Neural progenitor cell (in vitro differentiated cells): ENCODE measurements at regions not wholly inside any gene's neighbourhood (a gene's known extent, or its start where the extent isn't known, plus 50 kb on each side); places are given as distances from the start of the nearest gene placed in this dataset.

Experiments used
- DNase-seq: peaks from one replicate; pipeline ENCODE4 v3.0.0-alpha.2; 2016; ENCODE audit warnings: low spot score
- H2AFZ ChIP-seq: fragments of 200-600 bp; sonication (generic); replicated peaks from 2 replicates; pipeline ENCODE4 v1.6.1; 2016; ENCODE audit warnings: antibody characterized with exemption
- H3F3A ChIP-seq: fragments of 200-600 bp; sonication (generic); 2 replicates; pipeline ENCODE4 v1.6.1; 2016; ENCODE audit warnings: antibody characterized with exemption, low read depth
- H3K27ac ChIP-seq: fragments of 200-600 bp; sonication (generic); 2 replicates; pipeline ENCODE4 v1.5.1; 2016; ENCODE audit warnings: mild to moderate bottlenecking
- H3K27me3 ChIP-seq: fragments of 200-600 bp; sonication (generic); 2 replicates; pipeline ENCODE4 v1.6.1; 2016; ENCODE audit warnings: mild to moderate bottlenecking, moderate library complexity
- H3K36me3 ChIP-seq: fragments of 200-600 bp; sonication (generic); 2 replicates; pipeline ENCODE4 v1.5.1; 2016
- H3K4me1 ChIP-seq: fragments of 200-600 bp; sonication (generic); 2 replicates; pipeline ENCODE4 v1.6.1; 2016; ENCODE audit warnings: mixed run types
- H3K4me2 ChIP-seq: fragments of 200-600 bp; sonication (generic); 2 replicates; pipeline ENCODE4 v1.6.1; 2016
- H3K4me3 ChIP-seq: fragments of 200-600 bp; sonication (generic); 2 replicates; pipeline ENCODE4 v1.5.1; 2016
- H3K79me2 ChIP-seq: fragments of 200-600 bp; sonication (generic); 2 replicates; pipeline ENCODE4 v1.6.1; 2016; ENCODE audit warnings: low read depth
- H3K9ac ChIP-seq: fragments of 200-600 bp; sonication (generic); 2 replicates; pipeline ENCODE4 v1.6.1; 2016
- H3K9me3 ChIP-seq: fragments of 200-600 bp; sonication (generic); 2 replicates; pipeline ENCODE4 v1.5.1; 2016; ENCODE audit warnings: low read depth
- H4K20me1 ChIP-seq: fragments of 200-600 bp; sonication (generic); 2 replicates; pipeline ENCODE4 v1.6.1; 2016; ENCODE audit warnings: low read depth
- H3K27ac Mint-ChIP-seq: 3 replicates; pipeline ENCODE4 v1.8.0; 2021; ENCODE audit warnings: mixed read lengths
- H3K27me3 Mint-ChIP-seq: 2 replicates; pipeline ENCODE4 v1.8.0; 2022; ENCODE audit warnings: low read depth, mild to moderate bottlenecking, inconsistent platforms, moderate library complexity, mixed read lengths; ENCODE audit not compliant: insufficient read depth
- H3K36me3 Mint-ChIP-seq: 3 replicates; pipeline ENCODE4 v1.8.0; 2021; ENCODE audit warnings: mixed read lengths
- H3K4me1 Mint-ChIP-seq: 3 replicates; pipeline ENCODE4 v1.8.0; 2021; ENCODE audit warnings: mixed read lengths
- H3K4me3 Mint-ChIP-seq: 3 replicates; pipeline ENCODE4 v1.8.0; 2021; ENCODE audit warnings: mild to moderate bottlenecking, moderate library complexity, mixed read lengths
- H3K9me3 Mint-ChIP-seq: 3 replicates; pipeline ENCODE4 v1.8.0; 2020; ENCODE audit warnings: mixed read lengths
- EZH2 ChIP-seq: fragments of 200-600 bp; sonication (generic); IDR thresholded peaks from 2 replicates; pipeline ENCODE4 v1.6.1; 2017; ENCODE audit warnings: antibody characterized with exemption, mild to moderate bottlenecking, moderate library complexity
- EZH2phosphoT487 ChIP-seq: fragments of 200-600 bp; sonication (generic); IDR thresholded peaks from 2 replicates; pipeline ENCODE4 v1.6.1; 2017; ENCODE audit warnings: antibody characterized with exemption
- TF ChIP-seq, protein P1 (sequence below): fragments of 200-600 bp; sonication (generic); IDR thresholded peaks from 2 replicates; pipeline ENCODE4 v1.5.1; 2017; ENCODE audit warnings: antibody characterized with exemption, mild to moderate bottlenecking

DNA sequence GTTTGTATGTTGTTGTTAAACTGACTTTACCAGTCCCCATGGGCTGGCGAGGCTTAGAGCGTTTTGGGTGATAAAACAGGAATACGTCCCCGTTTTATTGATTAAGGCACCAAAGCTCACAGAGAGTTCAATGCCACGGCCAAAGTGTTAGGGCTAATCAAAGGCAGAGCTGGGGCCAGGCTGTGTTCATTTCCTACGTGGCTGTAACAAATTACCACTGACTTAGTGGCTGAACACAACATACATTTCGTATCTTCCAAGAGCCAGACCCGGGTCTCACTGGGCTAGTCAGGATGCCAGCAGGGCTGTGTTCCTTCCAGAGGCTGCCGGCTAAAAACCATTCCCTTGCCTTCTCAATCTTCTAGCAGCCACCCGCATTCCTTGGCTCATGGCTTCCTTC, 94.4 kb upstream of the HABP2 start:
- Histone ChIP-seq H3K9me3 (no peaks in the 10 kb centered on the region), H4K20me1 (no peaks in the 10 kb centered on the region), H3K27me3 (no peaks in the 10 kb centered on the region), H3K9ac (no peak overlapping the region), H3K4me2 (no peak overlapping the region), H3K79me2 (no peaks in the 10 kb centered on the region), H3K4me1 (peaks cover 18% of the 10 kb centered on the region), H2AFZ (no peak overlapping the region), H3F3A (peaks cover 3% of the 10 kb centered on the region), H3K27ac (no peak overlapping the region), H3K36me3 (no peaks in the 10 kb centered on the region), H3K4me3 (no peak overlapping the region)
- Mint-ChIP-seq H3K27ac (no peak overlapping the region), H3K4me3 (no peak overlapping the region), H3K4me1 (peaks cover 4% of the 10 kb centered on the region), H3K9me3 (no peaks in the 10 kb centered on the region), H3K27me3 (peaks cover 6% of the 10 kb centered on the region), H3K36me3 (no peaks in the 10 kb centered on the region)
- TF ChIP-seq EZH2, result no peak
- no peak for TF ChIP-seq EZH2phosphoT487
- TF ChIP-seq, protein P1, sequence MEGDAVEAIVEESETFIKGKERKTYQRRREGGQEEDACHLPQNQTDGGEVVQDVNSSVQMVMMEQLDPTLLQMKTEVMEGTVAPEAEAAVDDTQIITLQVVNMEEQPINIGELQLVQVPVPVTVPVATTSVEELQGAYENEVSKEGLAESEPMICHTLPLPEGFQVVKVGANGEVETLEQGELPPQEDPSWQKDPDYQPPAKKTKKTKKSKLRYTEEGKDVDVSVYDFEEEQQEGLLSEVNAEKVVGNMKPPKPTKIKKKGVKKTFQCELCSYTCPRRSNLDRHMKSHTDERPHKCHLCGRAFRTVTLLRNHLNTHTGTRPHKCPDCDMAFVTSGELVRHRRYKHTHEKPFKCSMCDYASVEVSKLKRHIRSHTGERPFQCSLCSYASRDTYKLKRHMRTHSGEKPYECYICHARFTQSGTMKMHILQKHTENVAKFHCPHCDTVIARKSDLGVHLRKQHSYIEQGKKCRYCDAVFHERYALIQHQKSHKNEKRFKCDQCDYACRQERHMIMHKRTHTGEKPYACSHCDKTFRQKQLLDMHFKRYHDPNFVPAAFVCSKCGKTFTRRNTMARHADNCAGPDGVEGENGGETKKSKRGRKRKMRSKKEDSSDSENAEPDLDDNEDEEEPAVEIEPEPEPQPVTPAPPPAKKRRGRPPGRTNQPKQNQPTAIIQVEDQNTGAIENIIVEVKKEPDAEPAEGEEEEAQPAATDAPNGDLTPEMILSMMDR, result no peak
- DNase-seq, result no peak

DNA sequence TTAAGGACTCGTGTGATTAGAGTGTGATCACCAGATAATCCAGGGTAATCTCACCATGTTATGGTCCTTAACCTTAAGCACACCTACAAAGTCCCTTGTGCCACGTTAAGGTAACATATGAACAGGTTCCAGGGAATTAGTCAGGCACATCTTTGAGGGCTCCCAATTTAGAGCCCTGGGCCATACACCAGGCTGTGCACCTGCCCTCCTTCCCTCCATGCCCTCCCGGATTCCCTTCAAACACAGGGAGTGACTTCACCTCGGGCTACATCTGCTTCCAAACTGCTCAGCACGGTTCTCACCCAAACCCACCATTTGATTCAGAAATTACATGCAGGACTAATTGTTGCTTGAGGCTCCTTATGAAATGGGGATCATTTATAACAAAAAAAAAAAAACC, 93.9 kb upstream of the HABP2 start:
- H3K4me1 Mint-ChIP-seq, result peaks cover 4% of the 10 kb centered on the region
- H3K27me3 Mint-ChIP-seq, result peaks cover 6% of the 10 kb centered on the region
- Histone ChIP-seq H3F3A (peaks cover 3% of the 10 kb centered on the region), H3K27ac (no peak overlapping the region), H3K4me3 (no peak overlapping the region), H3K9me3 (no peaks in the 10 kb centered on the region), H3K9ac (no peak overlapping the region), H3K4me2 (no peak overlapping the region), H3K79me2 (no peaks in the 10 kb centered on the region), H3K36me3 (no peaks in the 10 kb centered on the region), H2AFZ (no peak overlapping the region), H3K27me3 (no peaks in the 10 kb centered on the region), H4K20me1 (no peaks in the 10 kb centered on the region), H3K4me1 (peaks cover 18% of the 10 kb centered on the region)
- no peaks in the 10 kb centered on the region for H3K36me3 Mint-ChIP-seq
- H3K27ac Mint-ChIP-seq, result no peak overlapping the region
- H3K4me3 Mint-ChIP-seq, result no peak overlapping the region
- no peak for DNase-seq
- peaks cover 2% of the 10 kb centered on the region for H3K9me3 Mint-ChIP-seq
- TF ChIP-seq EZH2, result no peak
- TF ChIP-seq, protein P1, result no peak
- no peak for TF ChIP-seq EZH2phosphoT487

DNA sequence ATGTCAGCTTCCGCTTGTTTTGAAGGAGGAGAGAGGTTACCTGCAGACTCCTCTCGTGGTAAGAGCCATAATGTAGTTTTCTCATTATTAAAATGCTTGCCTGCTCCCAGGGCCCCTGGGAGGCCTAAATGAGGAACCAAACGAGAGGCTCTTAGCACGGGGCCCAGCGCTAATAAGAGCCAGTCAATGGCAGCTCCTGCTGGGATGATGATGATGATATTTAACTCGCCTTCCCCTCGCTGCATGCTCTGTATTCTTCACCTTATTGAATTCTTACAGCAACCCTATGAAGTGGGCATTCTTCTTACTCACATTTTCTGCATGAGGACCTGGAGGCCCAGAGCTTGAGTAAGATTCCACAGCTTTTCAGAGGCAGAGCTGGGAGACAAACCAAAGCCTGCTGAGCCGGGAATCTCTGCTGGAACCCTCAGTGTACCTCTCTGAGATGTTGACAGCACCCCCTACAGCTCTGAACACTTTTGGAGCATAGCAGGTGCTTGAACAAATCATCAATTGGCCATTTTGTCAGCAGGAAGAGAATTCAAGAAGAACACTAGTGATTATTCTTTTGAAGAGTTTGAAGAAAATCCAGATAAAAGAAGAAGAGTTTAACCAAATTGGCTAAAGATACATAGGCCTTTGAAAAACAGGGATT, 93.1 kb upstream of the HABP2 start:
- no peak overlapping the region for H2AFZ ChIP-seq
- no peak overlapping the region for H3K4me3 Mint-ChIP-seq

More for the DNA sequence above, 93.1 kb upstream of the HABP2 start:
- no peak overlapping the region for H3K9ac ChIP-seq
- no peaks in the 10 kb centered on the region for H4K20me1 ChIP-seq
- no peaks in the 10 kb centered on the region for H3K36me3 Mint-ChIP-seq
- no peak overlapping the region for H3K4me3 ChIP-seq
- TF ChIP-seq, protein P1, result peak; percentile 4
- no peak for TF ChIP-seq EZH2
- peaks cover 4% of the 10 kb centered on the region for H3K4me1 Mint-ChIP-seq
- DNase-seq, result no peak
- H3K36me3 ChIP-seq, result no peaks in the 10 kb centered on the region
- H3K27me3 ChIP-seq, result no peaks in the 10 kb centered on the region
- H3K9me3 Mint-ChIP-seq, result peaks cover 2% of the 10 kb centered on the region
- H3K27ac Mint-ChIP-seq, result no peak overlapping the region
- H3K79me2 ChIP-seq, result no peaks in the 10 kb centered on the region
- no peak overlapping the region for H3K27ac ChIP-seq
- peaks cover 6% of the 10 kb centered on the region for H3K27me3 Mint-ChIP-seq
- no peaks in the 10 kb centered on the region for H3K9me3 ChIP-seq
- H3K4me1 ChIP-seq, result peaks cover 15% of the 10 kb centered on the region
- no peak overlapping the region for H3K4me2 ChIP-seq
- peaks cover 3% of the 10 kb centered on the region for H3F3A ChIP-seq
